Astrocyte of the cerebellum (primary cell): ENCODE measurements at regions not wholly inside any gene's neighbourhood (a gene's known extent, or its start where the extent isn't known, plus 50 kb on each side); places are given as distances from the start of the nearest gene placed in this dataset.
A peak's percentile ranks its signal among the peaks of the same experiment; 100 is the strongest.
"Not testable (repeated sequence)": the region's sequence is repeated elsewhere in the genome, so short reads cannot be mapped to it uniquely, and the experiment has no call there.

Source experiments
- DNase-seq: peaks from one replicate; pipeline ENCODE4 v3.0.0-alpha.2; 2011; ENCODE audit warnings: low read depth
- H3K4me3 ChIP-seq: 2 replicates; pipeline ENCODE4 v1.5.1; 2011; ENCODE audit warnings: mild to moderate bottlenecking, low read depth, low read length, moderate library complexity
- CTCF ChIP-seq: IDR thresholded peaks from 2 replicates; pipeline ENCODE4 v1.5.1; 2012; ENCODE audit warnings: low read length, low read depth, moderate library complexity, mild to moderate bottlenecking; ENCODE audit errors: missing control alignments
- in situ Hi-C: cut with HindIII; loops from 2 replicates; pipeline ENCODE4 v1.10.0; 2017; ENCODE audit warnings: low sequenced_read_pairs

- in situ Hi-C loops = no loop called here
- TF ChIP-seq CTCF = no peak
- DNase-seq = peak; percentile 44
- no peak overlapping the region for H3K4me3 ChIP-seq
Observed at GRCh38 chr10:124152139-124153022, 59.0 kb upstream of the CHST15 start.

- no peak overlapping the region for H3K4me3 ChIP-seq
- TF ChIP-seq CTCF = no peak
- in situ Hi-C loops = no loop called here
- no peak for DNase-seq
Observed at GRCh38 chr10:124151466-124152095, 58.2 kb upstream of the CHST15 start.

GRCh38 chr10:124150807-124151417 lies 57.5 kb upstream of the CHST15 start:
- TF ChIP-seq CTCF = no peak
- in situ Hi-C loops = no loop called here
- no peak overlapping the region for H3K4me3 ChIP-seq
- no peak for DNase-seq

GRCh38 chr10:124150189-124150806 lies 56.9 kb upstream of the CHST15 start:
- no peak for DNase-seq
- no peak overlapping the region for H3K4me3 ChIP-seq
- no peak for TF ChIP-seq CTCF
- in situ Hi-C loops = no loop called here

- no peak for TF ChIP-seq CTCF
- no peak overlapping the region for H3K4me3 ChIP-seq
- DNase-seq = no peak
- in situ Hi-C loops = no loop called here
Observed at GRCh38 chr10:124149189-124150042, 56.0 kb upstream of the CHST15 start.

GRCh38 chr10:124148509-124149188 lies 55.3 kb upstream of the CHST15 start:
- DNase-seq, H3K4me3 ChIP-seq, in situ Hi-C loops: not testable (repeated sequence)
